GM18520 (cell line): ENCODE measurements at regions not wholly inside any gene's neighbourhood (a gene's known extent, or its start where the extent isn't known, plus 50 kb on each side); places are given as distances from the start of the nearest gene placed in this dataset.

Source experiments
- ATAC-seq: cut with Tn5 transposase; IDR thresholded peaks from one replicate; pipeline ENCODE4 v1.9.1; 2021; ENCODE audit not compliant: unreplicated experiment

GRCh38 chr3:67897351-67898336 is 243.2 kb upstream of the SUCLG2 start:
- no peak for ATAC-seq

- ATAC-seq, result no peak
Observed at GRCh38 chr3:67896130-67896529, 241.7 kb upstream of the SUCLG2 start.

- ATAC-seq, result no peak
Observed at GRCh38 chr3:67894510-67894909, 240.1 kb upstream of the SUCLG2 start.

- no peak for ATAC-seq
Observed at GRCh38 chr3:67884345-67884744, 229.9 kb upstream of the SUCLG2 start.

- no peak for ATAC-seq
Observed at GRCh38 chr3:67883766-67884165, 229.4 kb upstream of the SUCLG2 start.

GRCh38 chr3:67882981-67883380 is 228.6 kb upstream of the SUCLG2 start:
- no peak for ATAC-seq

- no peak for ATAC-seq
Observed at GRCh38 chr3:67876261-67876660, 221.8 kb upstream of the SUCLG2 start.

GRCh38 chr3:67875858-67876257 is 221.4 kb upstream of the SUCLG2 start:
- ATAC-seq, result no peak

GRCh38 chr3:67875338-67875737 is 220.9 kb upstream of the SUCLG2 start:
- ATAC-seq, result no peak

- no peak for ATAC-seq
Observed at GRCh38 chr3:67870477-67870876, 216.1 kb upstream of the SUCLG2 start.

GRCh38 chr3:67866571-67866970 is 212.2 kb upstream of the SUCLG2 start:
- ATAC-seq, result no peak

- no peak for ATAC-seq
Observed at GRCh38 chr3:67864587-67865183, 210.3 kb upstream of the SUCLG2 start.

- no peak for ATAC-seq
Observed at GRCh38 chr3:67863869-67864268, 209.5 kb upstream of the SUCLG2 start.

- ATAC-seq, result no peak
Observed at GRCh38 chr3:67860429-67860828, 206.0 kb upstream of the SUCLG2 start.

GRCh38 chr3:67858492-67858891 is 204.1 kb upstream of the SUCLG2 start:
- no peak for ATAC-seq

GRCh38 chr3:67856718-67857117 is 202.3 kb upstream of the SUCLG2 start:
- ATAC-seq, result no peak

GRCh38 chr3:67854663-67855062 is 200.3 kb upstream of the SUCLG2 start:
- ATAC-seq, result no peak

GRCh38 chr3:67853520-67853919 is 199.1 kb upstream of the SUCLG2 start:
- no peak for ATAC-seq

- no peak for ATAC-seq
Observed at GRCh38 chr3:67848299-67848698, 193.9 kb upstream of the SUCLG2 start.

- ATAC-seq, result no peak
Observed at GRCh38 chr3:67846166-67846565, 191.8 kb upstream of the SUCLG2 start.

GRCh38 chr3:67832817-67833216 is 178.4 kb upstream of the SUCLG2 start:
- ATAC-seq, result no peak

GRCh38 chr3:67831262-67831661 is 176.8 kb upstream of the SUCLG2 start:
- ATAC-seq, result no peak
